BLaER1 treated with 17β-estradiol and CSF1 and Interleukin-3, amounts not matched to agents 10 nM and 100 nM (cell line): ENCODE measurements at regions not wholly inside any gene's neighbourhood (a gene's known extent, or its start where the extent isn't known, plus 50 kb on each side); places are given as distances from the start of the nearest gene placed in this dataset.

ENCODE experiments used
- H3K27ac ChIP-seq, 11 experiments: shearing (Covaris generic); formaldehyde crosslinking; 2 replicates each; pipeline ENCODE4 v1.8.1; 2022
- H3K27me3 ChIP-seq, 11 experiments: shearing (Covaris generic); formaldehyde crosslinking; 2 replicates each; pipeline ENCODE4 v1.8.1; 2022
- H3K36me3 ChIP-seq, 11 experiments: shearing (Covaris generic); formaldehyde crosslinking; 2 replicates each; pipeline ENCODE4 v1.8.1; 2022
- H3K4me1 ChIP-seq, 10 experiments: shearing (Covaris generic); formaldehyde crosslinking; 2 replicates each; pipeline ENCODE4 v1.8.1; 2022
- H3K4me2 ChIP-seq, 11 experiments: shearing (Covaris generic); formaldehyde crosslinking; 2 replicates each; pipeline ENCODE4 v1.8.1; 2022
- H3K4me3 ChIP-seq, 10 experiments: shearing (Covaris generic); formaldehyde crosslinking; 2 replicates each; pipeline ENCODE4 v1.8.1; 2022
- H3K9ac ChIP-seq, 11 experiments: shearing (Covaris generic); formaldehyde crosslinking; 2 replicates each; pipeline ENCODE4 v1.8.1; 2022
- H3K9me3 ChIP-seq, 11 experiments: shearing (Covaris generic); formaldehyde crosslinking; replicated peaks in 1 of 11; 2 replicates each; pipeline ENCODE4 v1.8.1; 2022
- H4K20me1 ChIP-seq, 11 experiments: shearing (Covaris generic); formaldehyde crosslinking; 2 replicates each; pipeline ENCODE4 v1.8.1; 2022
- Cebpa-rat ChIP-seq, 11 experiments: shearing (Covaris generic); IDR thresholded peaks; 2 replicates each; pipeline ENCODE4 v1.8.1; 2022

- H4K20me1 ChIP-seq = no peaks in the 10 kb centered on the region
- H3K4me3 ChIP-seq = no peak overlapping the region
- H3K9me3 ChIP-seq = no peaks in the 10 kb centered on the region
- H3K36me3 ChIP-seq = no peaks in the 10 kb centered on the region
- no peak for TF ChIP-seq Cebpa-rat (IDR thresholded peaks at IDR 0.05)
- H3K4me1 ChIP-seq = peaks cover 0 to 5% (median 0%) of the 10 kb centered on the region in 10 experiments; a peak in 1 of 20 replicates
- no peak overlapping the region for H3K27ac ChIP-seq
- H3K27me3 ChIP-seq = no peaks in the 10 kb centered on the region
- no peak overlapping the region for H3K4me2 ChIP-seq
- no peak overlapping the region for H3K9ac ChIP-seq
Observed at GRCh38 chr16:55037046-55037445, 106.4 kb downstream of the IRX5 start.

DNA sequence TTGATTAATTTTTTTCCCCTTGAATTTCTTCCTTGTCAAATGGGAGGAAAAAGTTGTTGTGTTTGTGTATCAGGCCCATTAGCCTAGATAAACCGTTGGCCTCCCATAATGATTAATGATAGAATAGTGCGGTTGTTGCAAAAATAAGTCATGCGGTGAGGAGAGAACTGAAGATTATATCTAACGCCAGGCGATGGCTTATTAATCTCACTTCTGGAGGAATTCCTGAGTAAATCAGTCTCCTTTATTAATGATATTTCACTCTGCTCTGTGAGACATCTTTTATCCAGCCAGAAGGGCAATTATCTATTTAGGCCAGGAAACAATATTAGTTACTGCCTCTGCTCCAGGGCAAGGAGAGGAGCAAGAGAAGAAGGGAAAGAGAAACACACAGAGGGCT, 107.3 kb downstream of the IRX5 start:
- Histone ChIP-seq H3K36me3 (no peaks in the 10 kb centered on the region), H3K9me3 (no peaks in the 10 kb centered on the region), H3K27ac (no peak overlapping the region), H4K20me1 (no peaks in the 10 kb centered on the region), H3K27me3 (no peaks in the 10 kb centered on the region), H3K4me2 (no peak overlapping the region), H3K9ac (no peak overlapping the region), H3K4me1 (peaks cover 0 to 5% (median 0%) of the 10 kb centered on the region in 10 experiments; a peak in 1 of 20 replicates), H3K4me3 (no peak overlapping the region)
- TF ChIP-seq Cebpa-rat (IDR thresholded peaks at IDR 0.05) = no peak

- peaks cover 0 to 5% (median 0%) of the 10 kb centered on the region in 10 experiments; a peak in 1 of 20 replicates for H3K4me1 ChIP-seq
- no peaks in the 10 kb centered on the region for H3K36me3 ChIP-seq
- TF ChIP-seq Cebpa-rat (IDR thresholded peaks at IDR 0.05) = no peak
- no peak overlapping the region for H3K4me3 ChIP-seq
- no peaks in the 10 kb centered on the region for H3K27me3 ChIP-seq
- no peaks in the 10 kb centered on the region for H4K20me1 ChIP-seq
- H3K27ac ChIP-seq = no peak overlapping the region
- no peaks in the 10 kb centered on the region for H3K9me3 ChIP-seq
- no peak overlapping the region for H3K9ac ChIP-seq
- H3K4me2 ChIP-seq = no peak overlapping the region
Observed at GRCh38 chr16:55039042-55039441, 108.4 kb downstream of the IRX5 start.

DNA sequence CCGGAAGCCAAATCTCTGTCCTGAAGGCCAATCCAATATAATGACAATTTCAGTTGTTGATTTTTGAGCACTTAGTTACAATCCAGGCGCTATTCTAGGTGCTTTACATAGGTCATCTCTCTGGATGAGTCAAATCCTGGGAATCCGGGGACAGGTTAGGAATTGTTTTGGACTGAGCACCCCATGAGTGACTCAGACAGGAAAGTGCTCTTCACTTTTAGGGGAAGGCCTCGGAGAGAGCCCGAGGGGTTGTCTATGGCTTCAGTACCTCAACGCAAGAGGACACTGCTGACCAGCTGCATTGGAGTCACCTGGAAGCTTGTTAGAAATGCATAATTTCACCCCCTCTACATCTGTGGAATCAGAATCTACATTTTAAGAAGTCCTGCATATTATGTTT, 108.8 kb downstream of the IRX5 start:
- no peaks in the 10 kb centered on the region for H3K36me3 ChIP-seq
- no peak overlapping the region for H3K9ac ChIP-seq
- no peaks in the 10 kb centered on the region for H3K9me3 ChIP-seq
- no peak overlapping the region for H3K4me2 ChIP-seq
- peaks cover 0 to 5% (median 0%) of the 10 kb centered on the region in 10 experiments; a peak in 1 of 20 replicates for H3K4me1 ChIP-seq
- H3K27me3 ChIP-seq = no peaks in the 10 kb centered on the region
- H4K20me1 ChIP-seq = no peaks in the 10 kb centered on the region
- no peak overlapping the region for H3K4me3 ChIP-seq
- no peak for TF ChIP-seq Cebpa-rat (IDR thresholded peaks at IDR 0.05)
- no peak overlapping the region for H3K27ac ChIP-seq

DNA sequence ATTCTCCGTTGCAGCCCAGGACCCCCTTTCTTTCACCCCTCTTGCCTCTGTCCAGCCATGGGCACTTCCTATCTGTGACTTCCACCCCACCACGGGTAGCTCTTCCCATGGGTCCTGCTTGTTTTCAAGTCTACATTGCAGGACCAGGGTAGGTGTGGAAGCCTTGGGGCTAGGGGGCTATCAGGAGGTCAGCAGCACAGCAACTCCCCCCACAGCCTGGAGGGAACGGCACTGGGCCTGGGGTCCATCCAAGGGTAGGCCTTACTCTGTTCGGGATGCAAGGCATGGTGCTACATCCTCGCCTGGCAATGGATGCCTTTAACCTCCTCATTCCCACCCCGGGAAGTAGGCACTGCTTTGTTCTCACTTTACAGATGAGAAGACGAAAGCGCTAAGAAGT, 109.3 kb downstream of the IRX5 start:
- Histone ChIP-seq H3K27me3 (no peaks in the 10 kb centered on the region), H3K27ac (no peak overlapping the region), H3K4me3 (no peak overlapping the region), H3K4me2 (no peak overlapping the region), H3K9me3 (no peaks in the 10 kb centered on the region), H4K20me1 (no peaks in the 10 kb centered on the region), H3K36me3 (no peaks in the 10 kb centered on the region), H3K9ac (no peak overlapping the region), H3K4me1 (0 out of 20 replicates have a peak, but pooled peaks cover 0 to 3% (median 0%) of the 10 kb centered on the region in 10 experiments)
- TF ChIP-seq Cebpa-rat (IDR thresholded peaks at IDR 0.05) = no peak

DNA sequence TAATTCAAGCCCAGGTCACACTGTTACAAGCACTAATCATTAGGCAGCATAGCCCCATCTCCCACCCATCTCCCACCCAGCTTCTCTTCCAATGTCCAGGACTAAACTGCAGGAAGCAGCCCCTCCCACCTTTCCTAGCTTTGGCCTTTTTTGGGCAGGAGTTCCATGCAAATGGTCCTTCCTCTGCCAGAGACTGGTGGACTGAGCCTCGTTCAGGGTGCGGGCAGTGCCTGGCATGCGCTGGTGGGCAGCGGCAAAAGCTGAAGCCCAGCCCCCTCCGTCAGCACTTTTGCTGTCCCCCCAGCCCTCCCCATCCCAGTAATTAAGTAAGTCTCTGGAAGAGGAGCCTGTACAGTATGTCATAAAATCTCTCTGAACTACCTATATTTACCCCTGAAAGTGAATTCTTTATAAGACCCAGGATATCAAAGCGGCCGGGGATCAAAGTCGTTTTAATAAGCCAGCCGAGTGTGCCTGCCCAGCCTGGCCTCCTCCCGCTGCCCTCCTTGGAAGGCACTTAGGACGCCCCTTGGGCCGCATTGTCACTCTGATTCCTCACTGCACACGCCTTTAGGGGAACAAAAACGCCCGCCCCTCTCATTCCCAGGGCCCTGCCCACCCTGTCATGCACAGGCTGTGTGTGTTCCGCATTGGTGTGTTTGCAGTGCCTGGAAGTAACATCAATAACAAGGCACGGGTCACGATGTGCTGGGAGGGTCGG, 109.9 kb downstream of the IRX5 start:
- Histone ChIP-seq H3K9ac (no peak overlapping the region), H3K4me3 (no peak overlapping the region), H3K27ac (no peak overlapping the region), H3K27me3 (no peaks in the 10 kb centered on the region), H4K20me1 (no peaks in the 10 kb centered on the region), H3K4me2 (no peak overlapping the region), H3K9me3 (no peaks in the 10 kb centered on the region), H3K4me1 (no peaks in the 10 kb centered on the region), H3K36me3 (no peaks in the 10 kb centered on the region)
- no peak for TF ChIP-seq Cebpa-rat (IDR thresholded peaks at IDR 0.05)

DNA sequence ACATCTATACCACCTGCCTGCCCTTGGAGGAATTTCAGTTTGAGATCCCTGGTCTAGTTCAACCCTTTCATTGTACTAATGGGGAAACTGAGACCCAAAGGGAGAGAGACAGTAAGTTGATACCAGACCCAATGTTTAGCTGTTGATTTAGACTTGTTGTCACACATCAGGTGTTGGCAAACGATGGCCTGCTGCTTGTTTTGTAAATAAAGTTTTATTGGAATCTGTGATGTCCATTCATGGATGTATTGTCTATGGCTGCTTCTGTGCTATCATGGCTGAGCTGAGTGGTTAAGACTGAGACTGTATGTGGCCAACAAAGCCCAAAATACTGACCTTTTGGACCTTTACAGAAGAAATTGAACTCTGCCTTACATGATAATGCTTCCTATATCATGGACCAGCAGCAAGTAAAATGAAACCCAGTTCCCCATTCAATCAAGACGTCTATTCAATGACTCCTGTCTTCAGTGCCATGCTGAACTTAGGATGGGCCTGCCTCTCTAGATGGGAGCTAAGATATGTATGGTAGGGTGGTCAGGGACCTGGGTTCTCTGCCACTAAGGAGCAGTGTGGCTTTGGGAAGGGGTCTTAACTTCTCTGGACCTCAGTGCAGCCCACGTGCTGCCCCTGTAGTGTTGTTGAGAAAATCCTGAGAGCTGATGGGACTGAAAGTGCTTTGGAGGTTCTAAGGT, 111.0 kb downstream of the IRX5 start:
- Histone ChIP-seq H3K4me2 (no peak overlapping the region), H3K4me3 (no peak overlapping the region), H4K20me1 (no peaks in the 10 kb centered on the region), H3K9ac (no peak overlapping the region), H3K27me3 (no peaks in the 10 kb centered on the region), H3K4me1 (no peaks in the 10 kb centered on the region), H3K36me3 (no peaks in the 10 kb centered on the region), H3K9me3 (no peaks in the 10 kb centered on the region), H3K27ac (no peak overlapping the region)
- TF ChIP-seq Cebpa-rat (IDR thresholded peaks at IDR 0.05) = no peak

GRCh38 chr16:55042556-55043432, 112.1 kb downstream of the IRX5 start:
- Histone ChIP-seq H3K27ac (no peak overlapping the region), H3K4me2 (no peak overlapping the region), H4K20me1 (no peaks in the 10 kb centered on the region), H3K4me3 (no peak overlapping the region), H3K36me3 (no peaks in the 10 kb centered on the region), H3K9ac (no peak overlapping the region), H3K27me3 (no peaks in the 10 kb centered on the region), H3K9me3 (no peaks in the 10 kb centered on the region), H3K4me1 (no peaks in the 10 kb centered on the region)
- TF ChIP-seq Cebpa-rat (IDR thresholded peaks at IDR 0.05) = no peak

- TF ChIP-seq Cebpa-rat (IDR thresholded peaks at IDR 0.05) = no peak
- H3K4me3 ChIP-seq = no peak overlapping the region
- no peaks in the 10 kb centered on the region for H3K27me3 ChIP-seq
- no peak overlapping the region for H3K4me2 ChIP-seq
- H3K27ac ChIP-seq = no peak overlapping the region
- H3K9ac ChIP-seq = no peak overlapping the region
- H4K20me1 ChIP-seq = no peaks in the 10 kb centered on the region
- no peaks in the 10 kb centered on the region for H3K4me1 ChIP-seq
- H3K36me3 ChIP-seq = no peaks in the 10 kb centered on the region
- no peaks in the 10 kb centered on the region for H3K9me3 ChIP-seq
Observed at GRCh38 chr16:55043499-55043898, 112.8 kb downstream of the IRX5 start.
